SK-N-SH treated with all-trans-retinoic acid at 6 μM for 48 hours (cell line): ENCODE measurements at regions not wholly inside any gene's neighbourhood (a gene's known extent, or its start where the extent isn't known, plus 50 kb on each side); places are given as distances from the start of the nearest gene placed in this dataset.

ENCODE experiments used
- ATAC-seq: fragments of 200-7000 bp; cut with Tn5 transposase; 3 replicates; pipeline ENCODE4 v1.9.1; 2020; ENCODE audit warnings: mild to moderate bottlenecking, moderate library complexity
- ARNTL ChIP-seq: fragments of 450-650 bp; formaldehyde crosslinking; IDR thresholded peaks from 2 replicates; pipeline ENCODE4 v1.5.0; 2020; ENCODE audit warnings: low read depth, mild to moderate bottlenecking, moderate library complexity, borderline replicate concordance
- BACH2 ChIP-seq: fragments of 250-450 bp; sonication (Bioruptor Pico); IDR thresholded peaks from 2 replicates; pipeline ENCODE4 v1.9.0; 2021; ENCODE audit warnings: mild to moderate bottlenecking, borderline replicate concordance
- CSDC2 ChIP-seq: fragments of 250-450 bp; sonication (Bioruptor Pico); IDR thresholded peaks from 2 replicates; pipeline ENCODE4 v1.5.0; 2020; ENCODE audit warnings: mild to moderate bottlenecking, moderate library complexity
- CSRNP3 ChIP-seq: fragments of 250-450 bp; sonication (Bioruptor Pico); IDR thresholded peaks from 2 replicates; pipeline ENCODE4 v1.5.1; 2021; ENCODE audit warnings: mild to moderate bottlenecking, moderate library complexity
- ESRRG ChIP-seq: fragments of 250-450 bp; sonication (Bioruptor Pico); IDR thresholded peaks from 2 replicates; pipeline ENCODE4 v1.6.1; 2021; ENCODE audit warnings: mild to moderate bottlenecking
- GLIS3 ChIP-seq: fragments of 250-450 bp; sonication (Bioruptor Pico); IDR thresholded peaks from 2 replicates; pipeline ENCODE4 v1.5.0; 2020; ENCODE audit warnings: mild to moderate bottlenecking, moderate library complexity
- ISL1 ChIP-seq: fragments of 250-450 bp; sonication (Bioruptor Pico); IDR thresholded peaks from 2 replicates; pipeline ENCODE4 v2.1.2; 2022; ENCODE audit warnings: mild to moderate bottlenecking, moderate library complexity
- OSR1 ChIP-seq: fragments of 250-450 bp; sonication (Bioruptor Pico); IDR thresholded peaks from 2 replicates; pipeline ENCODE4 v1.8.0; 2022; ENCODE audit warnings: moderate library complexity, mild to moderate bottlenecking, inconsistent platforms
- POU6F1 ChIP-seq: fragments of 250-450 bp; sonication (Bioruptor Pico); IDR thresholded peaks from 2 replicates; pipeline ENCODE4 v1.8.0; 2021; ENCODE audit warnings: low read depth, mild to moderate bottlenecking, moderate library complexity, borderline replicate concordance
- PPARA ChIP-seq: fragments of 250-450 bp; sonication (Bioruptor Pico); IDR thresholded peaks from 2 replicates; pipeline ENCODE4 v1.5.0; 2020; ENCODE audit warnings: mild to moderate bottlenecking, borderline replicate concordance
- RARB ChIP-seq: fragments of 250-450 bp; sonication (Bioruptor Pico); IDR thresholded peaks from 2 replicates; pipeline ENCODE4 v1.8.0; 2021; ENCODE audit warnings: mild to moderate bottlenecking, moderate library complexity
- SNAI2 ChIP-seq: fragments of 250-450 bp; sonication (Bioruptor Pico); IDR thresholded peaks from 2 replicates; pipeline ENCODE4 v1.5.0; 2020; ENCODE audit warnings: mild to moderate bottlenecking, moderate library complexity
- TCF4 ChIP-seq: fragments of 250-450 bp; sonication (Bioruptor Pico); IDR thresholded peaks from 2 replicates; pipeline ENCODE4 v1.8.0; 2021; ENCODE audit warnings: mild to moderate bottlenecking, moderate library complexity, borderline replicate concordance
- TOX ChIP-seq: fragments of 250-450 bp; sonication (Bioruptor Pico); IDR thresholded peaks from 2 replicates; pipeline ENCODE4 v1.8.0; 2021; ENCODE audit warnings: mild to moderate bottlenecking, moderate library complexity, borderline replicate concordance
- TSHZ2 ChIP-seq: fragments of 250-450 bp; sonication (Bioruptor Pico); IDR thresholded peaks from 2 replicates; pipeline ENCODE4 v1.5.0; 2020; ENCODE audit warnings: mild to moderate bottlenecking, moderate library complexity
- ZC3H10 ChIP-seq: fragments of 250-450 bp; sonication (Bioruptor Pico); IDR thresholded peaks from 2 replicates; pipeline ENCODE4 v1.5.1; 2021; ENCODE audit warnings: mild to moderate bottlenecking, moderate library complexity
- ZFP3 ChIP-seq: fragments of 250-450 bp; sonication (Bioruptor Pico); IDR thresholded peaks from 2 replicates; pipeline ENCODE4 v1.5.0; 2020; ENCODE audit warnings: mild to moderate bottlenecking, moderate library complexity
- ZFP30 ChIP-seq: fragments of 450-650 bp; formaldehyde crosslinking; IDR thresholded peaks from 2 replicates; pipeline ENCODE4 v1.5.0; 2022; ENCODE audit warnings: mild to moderate bottlenecking, moderate library complexity
- ZNF565 ChIP-seq: fragments of 450-650 bp; formaldehyde crosslinking; conservative IDR thresholded peaks from 2 replicates; pipeline ENCODE4 v1.5.0; 2020; ENCODE audit warnings: low read depth, mild to moderate bottlenecking, moderate library complexity
- ZNF70 ChIP-seq: fragments of 450-650 bp; formaldehyde crosslinking; IDR thresholded peaks from 2 replicates; pipeline ENCODE4 v1.5.0; 2020; ENCODE audit warnings: mild to moderate bottlenecking, moderate library complexity
- ZNF8 ChIP-seq: fragments of 450-650 bp; formaldehyde crosslinking; IDR thresholded peaks from 2 replicates; pipeline ENCODE4 v1.5.0; 2020; ENCODE audit warnings: mild to moderate bottlenecking, moderate library complexity
- TF ChIP-seq, protein P1 (sequence below): fragments of 250-450 bp; sonication (Bioruptor Pico); IDR thresholded peaks from 2 replicates; pipeline ENCODE4 v1.8.0; 2020; ENCODE audit warnings: mild to moderate bottlenecking, moderate library complexity, borderline replicate concordance

- TF ChIP-seq TOX (no peak), ZFP3 (CRISPR knock-in tag) (no peak), ZNF70 (CRISPR knock-in tag) (no peak), BACH2 (CRISPR knock-in tag) (no peak), CSRNP3 (CRISPR knock-in tag) (no peak), POU6F1 (CRISPR knock-in tag) (no peak), ZNF565 (no peak), ESRRG (CRISPR knock-in tag) (no peak), ARNTL (CRISPR knock-in tag) (no peak), GLIS3 (no peak), RARB (CRISPR knock-in tag) (no peak), ZNF8 (CRISPR knock-in tag) (no peak), ZC3H10 (CRISPR knock-in tag) (no peak), OSR1 (CRISPR knock-in tag) (no peak), ISL1 (no peak), ZFP30 (CRISPR knock-in tag) (no peak)
- TF ChIP-seq, protein P1, sequence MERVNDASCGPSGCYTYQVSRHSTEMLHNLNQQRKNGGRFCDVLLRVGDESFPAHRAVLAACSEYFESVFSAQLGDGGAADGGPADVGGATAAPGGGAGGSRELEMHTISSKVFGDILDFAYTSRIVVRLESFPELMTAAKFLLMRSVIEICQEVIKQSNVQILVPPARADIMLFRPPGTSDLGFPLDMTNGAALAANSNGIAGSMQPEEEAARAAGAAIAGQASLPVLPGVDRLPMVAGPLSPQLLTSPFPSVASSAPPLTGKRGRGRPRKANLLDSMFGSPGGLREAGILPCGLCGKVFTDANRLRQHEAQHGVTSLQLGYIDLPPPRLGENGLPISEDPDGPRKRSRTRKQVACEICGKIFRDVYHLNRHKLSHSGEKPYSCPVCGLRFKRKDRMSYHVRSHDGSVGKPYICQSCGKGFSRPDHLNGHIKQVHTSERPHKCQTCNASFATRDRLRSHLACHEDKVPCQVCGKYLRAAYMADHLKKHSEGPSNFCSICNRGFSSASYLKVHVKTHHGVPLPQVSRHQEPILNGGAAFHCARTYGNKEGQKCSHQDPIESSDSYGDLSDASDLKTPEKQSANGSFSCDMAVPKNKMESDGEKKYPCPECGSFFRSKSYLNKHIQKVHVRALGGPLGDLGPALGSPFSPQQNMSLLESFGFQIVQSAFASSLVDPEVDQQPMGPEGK = no peak
- ATAC-seq = no peak
Measured at GRCh38 chr2:177317443-177317842, 52.9 kb upstream of the NFE2L2 start.

DNA sequence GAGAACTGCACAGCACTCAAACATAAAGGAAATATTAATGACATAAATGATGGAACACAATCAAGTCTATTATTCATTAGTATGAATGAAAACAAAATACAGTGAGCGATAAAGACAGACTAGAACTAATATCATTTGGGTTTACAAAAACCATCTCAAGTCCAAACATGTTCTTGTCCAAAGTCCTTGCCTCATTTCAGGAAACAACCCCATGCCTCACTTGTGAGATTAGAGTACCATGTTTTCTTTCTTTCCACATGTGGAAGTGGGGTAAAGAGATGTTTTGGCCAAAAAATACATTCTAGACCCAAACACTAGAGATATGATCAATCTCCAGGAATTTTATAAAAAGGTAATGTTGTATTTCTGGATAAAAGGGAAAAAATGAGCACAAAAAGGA, 53.3 kb upstream of the NFE2L2 start:
- TF ChIP-seq POU6F1 (CRISPR knock-in tag) (no peak), TCF4 (CRISPR knock-in tag) (no peak), ZFP3 (CRISPR knock-in tag) (no peak), ZNF565 (no peak), TSHZ2 (CRISPR knock-in tag) (no peak), OSR1 (CRISPR knock-in tag) (no peak), RARB (CRISPR knock-in tag) (no peak), BACH2 (CRISPR knock-in tag) (no peak), GLIS3 (no peak), CSDC2 (CRISPR knock-in tag) (no peak), ARNTL (CRISPR knock-in tag) (no peak), ZC3H10 (CRISPR knock-in tag) (no peak), TOX (no peak), PPARA (CRISPR knock-in tag) (no peak), ZFP30 (CRISPR knock-in tag) (no peak), ISL1 (no peak), ZNF70 (CRISPR knock-in tag) (no peak), SNAI2 (CRISPR knock-in tag) (no peak), CSRNP3 (CRISPR knock-in tag) (no peak)
- TF ChIP-seq, protein P1 = no peak
- no peak for ATAC-seq
